ENCODE measurements at regions not wholly inside any gene's neighbourhood (a gene's known extent, or its start where the extent isn't known, plus 50 kb on each side); places are given as distances from the start of the nearest gene placed in this dataset.

- TF ChIP-seq CTCF (IDR thresholded peaks at IDR 0.05), result no peak
- intact Hi-C loops (cut with DNase I; ENCODE audit: low total_unique reads), result no loop called here
- Histone ChIP-seq H3K4me3 (no peak overlapping the region), H3K27me3 (no peaks in the 10 kb centered on the region), H3K36me3 (no peaks in the 10 kb centered on the region), H3K27ac (no peak overlapping the region), H3K9me3 (no peaks in the 10 kb centered on the region), H3K4me1 (no peaks in the 10 kb centered on the region)
- no peak for DNase-seq
Measured at GRCh38 chr2:12871694-12872315, 155.1 kb downstream of the TRIB2 start.

- Histone ChIP-seq H3K36me3 (no peaks in the 10 kb centered on the region), H3K4me3 (no peak overlapping the region), H3K4me1 (no peaks in the 10 kb centered on the region), H3K27me3 (no peaks in the 10 kb centered on the region), H3K27ac (no peak overlapping the region), H3K9me3 (no peaks in the 10 kb centered on the region)
- intact Hi-C loops (cut with DNase I; ENCODE audit: low total_unique reads), result no loop called here
- DNase-seq, result no peak
- no peak for TF ChIP-seq CTCF (IDR thresholded peaks at IDR 0.05)
Measured at GRCh38 chr2:12877761-12878160, 161.0 kb downstream of the TRIB2 start.

- Histone ChIP-seq H3K27ac (no peak overlapping the region), H3K27me3 (no peaks in the 10 kb centered on the region), H3K9me3 (no peaks in the 10 kb centered on the region), H3K36me3 (no peaks in the 10 kb centered on the region), H3K4me1 (peaks cover 0 to 5% (median 2%) of the 10 kb centered on the region in 4 donors), H3K4me3 (no peak overlapping the region)
- intact Hi-C loops (cut with DNase I; ENCODE audit: low total_unique reads), result no loop called here
- no peak for TF ChIP-seq CTCF (IDR thresholded peaks at IDR 0.05)
- DNase-seq, result no peak
Measured at GRCh38 chr2:12879649-12880048, 162.9 kb downstream of the TRIB2 start.

- H3K4me1 ChIP-seq, result peaks cover 0 to 17% (median 8%) of the 10 kb centered on the region in 4 donors
- intact Hi-C loops (cut with DNase I; ENCODE audit: low total_unique reads), result no loop called here
- no peak overlapping the region for H3K27ac ChIP-seq
- H3K9me3 ChIP-seq, result no peaks in the 10 kb centered on the region
- TF ChIP-seq CTCF (IDR thresholded peaks at IDR 0.05), result no peak
- no peaks in the 10 kb centered on the region for H3K36me3 ChIP-seq
- no peak for DNase-seq
- H3K27me3 ChIP-seq, result no peaks in the 10 kb centered on the region
- no peak overlapping the region for H3K4me3 ChIP-seq
Measured at GRCh38 chr2:12881952-12882351, 165.2 kb downstream of the TRIB2 start.

GRCh38 chr2:12882393-12882792, 165.7 kb downstream of the TRIB2 start:
- intact Hi-C loops (cut with DNase I; ENCODE audit: low total_unique reads), result no loop called here
- no peak overlapping the region for H3K27ac ChIP-seq

More at GRCh38 chr2:12882393-12882792, 165.7 kb downstream of the TRIB2 start:
- Histone ChIP-seq H3K36me3 (no peaks in the 10 kb centered on the region), H3K4me3 (no peak overlapping the region), H3K27me3 (no peaks in the 10 kb centered on the region), H3K4me1 (peaks cover 0 to 17% (median 8%) of the 10 kb centered on the region in 4 donors), H3K9me3 (no peaks in the 10 kb centered on the region)
- TF ChIP-seq CTCF (IDR thresholded peaks at IDR 0.05), result no peak
- DNase-seq, result no peak

Measured in tibial artery (tissue), 4 donors.